Astrocyte of the spinal cord (primary cell): ENCODE measurements at regions not wholly inside any gene's neighbourhood (a gene's known extent, or its start where the extent isn't known, plus 50 kb on each side); places are given as distances from the start of the nearest gene placed in this dataset.

Experiments used
- DNase-seq: peaks from one replicate; pipeline ENCODE4 v3.0.0; 2011; ENCODE audit warnings: low read depth, low spot score
- H3K4me3 ChIP-seq: 2 replicates; pipeline ENCODE4 v1.5.1; 2011; ENCODE audit warnings: low read depth, mild to moderate bottlenecking, low read length, moderate library complexity
- in situ Hi-C: cut with HindIII; loops from 2 replicates; pipeline ENCODE4 v1.10.0; 2017; ENCODE audit warnings: low sequenced_read_pairs
- TF ChIP-seq, protein P1 (sequence below): IDR thresholded peaks from 2 replicates; pipeline ENCODE4 v1.5.1; 2012; ENCODE audit warnings: low read depth, mild to moderate bottlenecking, low read length, inconsistent platforms

DNA sequence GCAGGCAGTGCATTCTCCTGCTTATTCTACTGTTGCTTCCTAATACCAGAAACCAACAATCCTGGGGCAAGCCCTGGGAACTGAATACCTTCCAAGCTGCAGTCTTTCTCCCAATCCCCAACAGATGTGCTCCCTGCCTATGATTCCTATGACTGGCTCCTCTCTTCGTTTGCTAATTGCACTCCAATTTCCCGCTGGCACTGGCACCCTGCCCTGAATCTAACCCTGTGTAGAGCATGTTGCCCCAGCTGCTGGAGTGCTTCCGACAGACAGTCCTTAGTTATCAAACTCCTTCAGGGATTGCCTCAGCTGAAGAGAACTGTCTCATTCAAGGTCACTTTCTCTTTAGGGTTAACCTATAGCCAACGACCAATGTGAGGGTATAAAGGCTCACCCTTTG lies 214.1 kb downstream of the NECTIN3 start:
- TF ChIP-seq, protein P1, sequence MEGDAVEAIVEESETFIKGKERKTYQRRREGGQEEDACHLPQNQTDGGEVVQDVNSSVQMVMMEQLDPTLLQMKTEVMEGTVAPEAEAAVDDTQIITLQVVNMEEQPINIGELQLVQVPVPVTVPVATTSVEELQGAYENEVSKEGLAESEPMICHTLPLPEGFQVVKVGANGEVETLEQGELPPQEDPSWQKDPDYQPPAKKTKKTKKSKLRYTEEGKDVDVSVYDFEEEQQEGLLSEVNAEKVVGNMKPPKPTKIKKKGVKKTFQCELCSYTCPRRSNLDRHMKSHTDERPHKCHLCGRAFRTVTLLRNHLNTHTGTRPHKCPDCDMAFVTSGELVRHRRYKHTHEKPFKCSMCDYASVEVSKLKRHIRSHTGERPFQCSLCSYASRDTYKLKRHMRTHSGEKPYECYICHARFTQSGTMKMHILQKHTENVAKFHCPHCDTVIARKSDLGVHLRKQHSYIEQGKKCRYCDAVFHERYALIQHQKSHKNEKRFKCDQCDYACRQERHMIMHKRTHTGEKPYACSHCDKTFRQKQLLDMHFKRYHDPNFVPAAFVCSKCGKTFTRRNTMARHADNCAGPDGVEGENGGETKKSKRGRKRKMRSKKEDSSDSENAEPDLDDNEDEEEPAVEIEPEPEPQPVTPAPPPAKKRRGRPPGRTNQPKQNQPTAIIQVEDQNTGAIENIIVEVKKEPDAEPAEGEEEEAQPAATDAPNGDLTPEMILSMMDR: no peak
- in situ Hi-C loops: no loop called here
- no peak overlapping the region for H3K4me3 ChIP-seq
- DNase-seq: no peak

DNA sequence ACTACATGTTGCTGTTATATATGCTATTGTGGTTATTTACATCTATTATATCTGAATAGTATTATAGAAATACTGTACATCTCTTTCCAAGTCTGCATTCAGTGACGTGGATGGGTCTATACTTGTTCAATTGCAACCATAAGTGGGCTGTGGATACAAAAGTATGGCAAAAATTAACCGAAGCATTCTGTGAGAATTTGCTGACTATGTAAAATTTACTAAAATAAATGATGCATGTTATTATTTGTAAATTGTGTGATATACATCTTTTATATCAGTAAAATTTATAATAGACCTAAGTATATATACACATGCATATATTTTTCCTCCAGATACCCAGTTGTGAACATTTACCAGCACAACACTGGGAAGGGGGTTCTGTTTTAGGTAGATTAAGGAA lies 215.1 kb downstream of the NECTIN3 start:
- TF ChIP-seq, protein P1: no peak
- in situ Hi-C loops: no loop called here
- H3K4me3 ChIP-seq: no peak overlapping the region
- DNase-seq: no peak

DNA sequence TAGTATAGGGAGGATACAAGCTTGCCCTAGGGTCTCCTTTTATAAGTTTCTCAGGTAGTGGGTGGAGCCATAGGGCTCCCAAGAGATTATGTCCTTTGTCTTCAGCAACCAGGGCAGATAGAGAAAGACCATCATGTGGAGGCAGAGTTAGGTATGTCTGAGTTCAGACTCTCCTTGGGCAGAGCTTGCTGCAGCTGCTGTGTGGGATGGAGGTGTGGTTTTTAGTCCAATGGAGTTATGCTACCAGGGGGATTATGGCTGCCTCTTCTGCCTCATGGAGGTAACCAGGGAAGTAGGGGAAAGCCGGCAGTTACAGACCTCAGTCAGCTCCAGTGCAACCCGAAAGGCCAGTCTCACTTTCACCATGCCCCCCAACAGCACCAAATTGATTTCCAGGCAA lies 220.5 kb downstream of the NECTIN3 start:
- H3K4me3 ChIP-seq: no peak overlapping the region
- in situ Hi-C loops: no loop called here
- TF ChIP-seq, protein P1: no peak
- DNase-seq: no peak

DNA sequence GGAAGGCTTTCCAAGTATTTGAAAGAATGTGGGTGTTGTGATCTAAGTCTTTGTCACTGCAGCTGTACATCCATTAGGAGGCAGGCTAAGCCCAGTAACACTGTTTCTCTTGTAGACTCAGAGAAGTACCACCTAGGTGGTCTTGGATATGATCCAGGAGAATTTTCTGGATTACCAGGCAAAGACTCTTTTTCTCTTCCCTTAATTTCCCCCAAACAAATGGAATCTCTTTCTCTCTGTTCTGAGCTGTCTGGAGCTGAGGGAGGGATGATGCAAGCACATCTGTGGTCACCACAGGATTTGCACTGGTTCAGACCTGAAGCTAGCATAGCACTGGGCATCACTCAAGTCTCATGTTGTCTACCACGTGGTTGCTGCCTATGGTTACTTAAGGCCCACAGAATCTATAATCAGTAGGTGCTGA lies 227.6 kb downstream of the NECTIN3 start:
- TF ChIP-seq, protein P1: peak; percentile 30
- peak; percentile 70 for DNase-seq
- in situ Hi-C loops: no loop called here
- H3K4me3 ChIP-seq: no peak overlapping the region

DNA sequence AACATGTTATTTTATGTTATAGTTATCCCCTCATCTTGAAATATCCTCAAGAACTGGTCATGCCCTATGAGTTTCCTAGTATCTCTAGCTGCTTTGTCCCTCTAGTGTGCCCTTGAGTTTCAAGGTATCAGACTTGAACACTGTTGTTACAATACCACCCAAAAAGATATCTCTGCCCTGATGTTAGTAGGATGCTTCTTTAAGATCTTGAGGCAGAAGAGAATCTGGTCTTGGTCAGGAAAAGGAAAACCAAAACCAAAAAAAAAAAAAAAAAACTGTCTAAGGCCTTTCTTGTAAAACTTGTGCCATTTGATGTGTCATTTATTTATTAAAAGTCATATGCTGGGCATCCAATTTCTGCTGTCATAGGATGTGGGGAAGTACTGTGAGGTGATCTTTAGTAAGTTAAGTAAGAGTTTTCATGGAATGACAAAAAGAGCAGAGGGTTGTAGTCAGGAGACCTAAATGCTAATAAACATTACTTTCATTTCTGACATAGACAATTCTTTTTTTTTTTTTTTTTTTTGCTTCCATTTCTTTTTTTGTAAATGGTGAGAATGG lies 229.7 kb downstream of the NECTIN3 start:
- no peak overlapping the region for H3K4me3 ChIP-seq
- TF ChIP-seq, protein P1: no peak
- in situ Hi-C loops: no loop called here
- no peak for DNase-seq

DNA sequence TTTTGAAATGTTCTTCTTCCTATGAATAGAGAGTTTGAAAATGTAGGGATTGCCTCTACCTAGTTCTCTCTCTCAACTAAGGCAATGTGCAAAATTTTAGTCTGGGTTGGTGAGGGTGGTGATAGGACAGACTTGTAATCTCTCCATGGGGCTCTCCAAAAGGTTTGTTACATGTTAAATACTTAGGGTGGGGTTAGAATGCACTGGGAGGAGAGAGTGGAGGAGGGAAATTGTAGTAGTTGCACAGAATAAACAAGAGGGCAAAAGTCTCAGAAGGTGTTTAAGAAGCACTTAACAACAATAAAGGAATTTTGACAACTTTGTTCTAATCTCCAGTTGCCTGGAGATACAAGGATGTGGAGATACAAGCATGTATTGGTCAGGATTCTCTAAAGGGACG lies 230.4 kb downstream of the NECTIN3 start:
- H3K4me3 ChIP-seq: no peak overlapping the region
- no peak for DNase-seq
- in situ Hi-C loops: no loop called here
- TF ChIP-seq, protein P1: no peak

DNA sequence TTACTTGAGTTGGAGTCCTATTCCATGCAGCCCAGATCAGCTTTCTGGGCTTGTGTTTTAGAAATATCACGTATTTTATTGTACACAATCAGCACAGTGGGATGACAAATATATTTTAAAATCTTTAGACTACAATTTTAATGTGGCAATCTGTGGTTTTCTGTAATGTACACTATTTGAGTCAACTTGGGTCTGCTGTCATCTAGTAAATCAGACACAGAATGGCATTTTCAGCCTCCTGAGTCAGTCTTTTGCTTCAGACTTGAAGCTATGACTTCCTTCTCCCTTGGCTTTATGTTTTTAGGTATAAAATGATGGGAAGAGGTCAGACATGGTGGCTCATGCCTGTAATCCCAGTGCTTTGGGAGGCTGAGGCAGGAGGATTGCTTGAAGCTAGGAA lies 232.1 kb downstream of the NECTIN3 start:
- DNase-seq: peak; percentile 45
- TF ChIP-seq, protein P1: no peak
- H3K4me3 ChIP-seq: no peak overlapping the region
- in situ Hi-C loops: no loop called here
